CD4-positive, CD25-positive, alpha-beta regulatory T cell (primary cell): ENCODE measurements at regions not wholly inside any gene's neighbourhood (a gene's known extent, or its start where the extent isn't known, plus 50 kb on each side); places are given as distances from the start of the nearest gene placed in this dataset.

Experiments
- ATAC-seq, 2 donors: fragments of 150-1000 bp; cut with Tn5 transposase; one replicate each; pipeline ENCODE4 v1.10.0; 2021; ENCODE audit warnings: low read depth in 2 of 2, moderate number of reproducible peaks in 2 of 2, moderate library complexity in 1 of 2
- DNase-seq, 3 donors: peaks; one replicate each; pipeline versions ENCODE4 v3.0.0 to v3.0.0-alpha.2; 2012 to 2022; ENCODE audit warnings: mixed read lengths in 1 of 3
- H3K27ac ChIP-seq: one replicate; pipeline ENCODE4 v1.7.0; 2013; ENCODE audit warnings: mild to moderate bottlenecking, low read length; ENCODE audit not compliant: insufficient read depth, poor library complexity, severe bottlenecking
- H3K27me3 ChIP-seq: one replicate; pipeline ENCODE4 v1.7.0; 2013; ENCODE audit warnings: low read length; ENCODE audit not compliant: control insufficient read depth, insufficient read depth
- H3K36me3 ChIP-seq: one replicate; pipeline ENCODE4 v1.7.0; 2013; ENCODE audit warnings: mild to moderate bottlenecking, low read length, moderate library complexity; ENCODE audit not compliant: control insufficient read depth, insufficient read depth
- H3K4me1 ChIP-seq: 2 replicates; pipeline ENCODE4 v1.7.0; 2013; ENCODE audit warnings: mild to moderate bottlenecking, low read length; ENCODE audit not compliant: insufficient read depth, control insufficient read depth, poor library complexity, severe bottlenecking
- H3K4me3 ChIP-seq: one replicate; pipeline ENCODE4 v1.7.0; 2013; ENCODE audit warnings: low read depth, mild to moderate bottlenecking, low read length, moderate library complexity
- H3K9me3 ChIP-seq, 2 experiments: 1 replicate in 1 of 2; 2 replicates in 1 of 2; pipeline ENCODE4 v1.7.0; 2013; ENCODE audit warnings: low read length in 2 of 2, mild to moderate bottlenecking in 1 of 2, moderate library complexity in 1 of 2; ENCODE audit not compliant: control insufficient read depth in 2 of 2
- H3K27ac Mint-ChIP-seq, 3 donors: one replicate each; pipeline ENCODE4 v1.8.0; 2020 to 2022; ENCODE audit warnings: mild to moderate bottlenecking in 3 of 3, mixed read lengths in 3 of 3, moderate library complexity in 2 of 3
- H3K27me3 Mint-ChIP-seq: one replicate; pipeline ENCODE4 v1.8.0; 2022; ENCODE audit warnings: mild to moderate bottlenecking, mixed read lengths
- H3K36me3 Mint-ChIP-seq: one replicate; pipeline ENCODE4 v1.8.0; 2020; ENCODE audit warnings: mixed read lengths
- H3K4me1 Mint-ChIP-seq, 4 donors: one replicate each; pipeline ENCODE4 v1.8.0; 2020 to 2022; ENCODE audit warnings: mixed read lengths in 4 of 4, mild to moderate bottlenecking in 1 of 4
- H3K4me3 Mint-ChIP-seq, 4 donors: one replicate each; pipeline ENCODE4 v1.8.0; 2020 to 2022; ENCODE audit warnings: mild to moderate bottlenecking in 4 of 4, mixed read lengths in 4 of 4, moderate library complexity in 3 of 4
- H3K9me3 Mint-ChIP-seq, 7 donors: one replicate each; pipeline ENCODE4 v1.8.0; 2020 to 2022; ENCODE audit warnings: mixed read lengths in 7 of 7, mild to moderate bottlenecking in 3 of 7, moderate library complexity in 2 of 7

- DNase-seq (no peak), ATAC-seq (no peak)
- no peaks in the 10 kb centered on the region for H3K4me1 Mint-ChIP-seq
- no peak overlapping the region for H3K27ac Mint-ChIP-seq
- H3K36me3 Mint-ChIP-seq, result no peaks in the 10 kb centered on the region
- Histone ChIP-seq H3K9me3 (no peaks in the 10 kb centered on the region), H3K27me3 (no peaks in the 10 kb centered on the region), H3K4me1 (no peaks in the 10 kb centered on the region), H3K4me3 (no peak overlapping the region), H3K27ac (no peak overlapping the region), H3K36me3 (no peaks in the 10 kb centered on the region)
- no peaks in the 10 kb centered on the region for H3K27me3 Mint-ChIP-seq
- peaks cover 0 to 6% (median 2%) of the 10 kb centered on the region in 7 donors for H3K9me3 Mint-ChIP-seq
- H3K4me3 Mint-ChIP-seq, result no peak overlapping the region
Observed at GRCh38 chr10:108696792-108697477, 1226.4 kb downstream of the XPNPEP1 start.

GRCh38 chr10:108691126-108691525, 1232.2 kb downstream of the XPNPEP1 start:
- no peaks in the 10 kb centered on the region for H3K36me3 ChIP-seq
- H3K9me3 ChIP-seq, result no peaks in the 10 kb centered on the region
- DNase-seq (no peak), ATAC-seq (no peak)
- H3K27ac Mint-ChIP-seq, result no peak overlapping the region
- H3K4me3 Mint-ChIP-seq, result no peak overlapping the region
- no peaks in the 10 kb centered on the region for H3K4me1 Mint-ChIP-seq
- H3K27me3 ChIP-seq, result no peaks in the 10 kb centered on the region
- H3K36me3 Mint-ChIP-seq, result no peaks in the 10 kb centered on the region
- no peaks in the 10 kb centered on the region for H3K4me1 ChIP-seq
- peaks cover 0 to 11% (median 7%) of the 10 kb centered on the region in 7 donors for H3K9me3 Mint-ChIP-seq
- no peak overlapping the region for H3K4me3 ChIP-seq
- H3K27me3 Mint-ChIP-seq, result no peaks in the 10 kb centered on the region
- H3K27ac ChIP-seq, result no peak overlapping the region

GRCh38 chr10:108690530-108690929, 1232.8 kb downstream of the XPNPEP1 start:
- no peak overlapping the region for H3K4me3 Mint-ChIP-seq
- no peaks in the 10 kb centered on the region for H3K4me1 ChIP-seq
- no peaks in the 10 kb centered on the region for H3K36me3 ChIP-seq
- DNase-seq (no peak), ATAC-seq (no peak)
- no peaks in the 10 kb centered on the region for H3K9me3 ChIP-seq
- H3K27ac ChIP-seq, result no peak overlapping the region
- H3K4me1 Mint-ChIP-seq, result no peaks in the 10 kb centered on the region
- H3K27ac Mint-ChIP-seq, result no peak overlapping the region
- H3K4me3 ChIP-seq, result no peak overlapping the region
- no peaks in the 10 kb centered on the region for H3K27me3 ChIP-seq
- peaks cover 0 to 12% (median 8%) of the 10 kb centered on the region in 7 donors for H3K9me3 Mint-ChIP-seq
- H3K36me3 Mint-ChIP-seq, result no peaks in the 10 kb centered on the region
- no peaks in the 10 kb centered on the region for H3K27me3 Mint-ChIP-seq

- H3K9me3 Mint-ChIP-seq, result peaks cover 0 to 8% (median 5%) of the 10 kb centered on the region in 7 donors
- H3K27me3 Mint-ChIP-seq, result no peaks in the 10 kb centered on the region
- H3K27ac Mint-ChIP-seq, result peak overlapping the region in 1 of 3 donors; percentile 64
- Histone ChIP-seq H3K4me3 (no peak overlapping the region), H3K27me3 (no peaks in the 10 kb centered on the region), H3K36me3 (no peaks in the 10 kb centered on the region), H3K27ac (no peak overlapping the region), H3K4me1 (no peaks in the 10 kb centered on the region), H3K9me3 (no peaks in the 10 kb centered on the region)
- no peak for ATAC-seq
- H3K4me1 Mint-ChIP-seq, result no peaks in the 10 kb centered on the region
- no peaks in the 10 kb centered on the region for H3K36me3 Mint-ChIP-seq
- no peak overlapping the region for H3K4me3 Mint-ChIP-seq
- no peak for DNase-seq
Observed at GRCh38 chr10:108689891-108690290, 1233.4 kb downstream of the XPNPEP1 start.

GRCh38 chr10:108688314-108688713, 1235.0 kb downstream of the XPNPEP1 start:
- H3K9me3 Mint-ChIP-seq, result peaks cover 0 to 8% (median 5%) of the 10 kb centered on the region in 7 donors
- no peaks in the 10 kb centered on the region for H3K4me1 ChIP-seq
- no peaks in the 10 kb centered on the region for H3K36me3 Mint-ChIP-seq
- H3K4me3 ChIP-seq, result no peak overlapping the region
- H3K27me3 ChIP-seq, result no peaks in the 10 kb centered on the region
- H3K27ac Mint-ChIP-seq, result no peak overlapping the region
- H3K4me3 Mint-ChIP-seq, result no peak overlapping the region
- ATAC-seq (no peak), DNase-seq (no peak)
- H3K36me3 ChIP-seq, result no peaks in the 10 kb centered on the region
- H3K9me3 ChIP-seq, result no peaks in the 10 kb centered on the region
- H3K27ac ChIP-seq, result no peak overlapping the region
- peaks cover 4% of the 10 kb centered on the region for H3K27me3 Mint-ChIP-seq
- no peaks in the 10 kb centered on the region for H3K4me1 Mint-ChIP-seq

- Mint-ChIP-seq H3K27ac (no peak overlapping the region), H3K36me3 (no peaks in the 10 kb centered on the region), H3K9me3 (peaks cover 0 to 12% (median 7%) of the 10 kb centered on the region in 7 donors), H3K4me3 (no peak overlapping the region), H3K4me1 (no peaks in the 10 kb centered on the region), H3K27me3 (peaks cover 4% of the 10 kb centered on the region)
- Histone ChIP-seq H3K27ac (no peak overlapping the region), H3K4me1 (no peaks in the 10 kb centered on the region), H3K9me3 (no peaks in the 10 kb centered on the region), H3K27me3 (no peaks in the 10 kb centered on the region), H3K4me3 (no peak overlapping the region), H3K36me3 (no peaks in the 10 kb centered on the region)
- no peak for ATAC-seq
- DNase-seq, result no peak
Observed at GRCh38 chr10:108685863-108686531, 1237.3 kb downstream of the XPNPEP1 start.

- no peaks in the 10 kb centered on the region for H3K27me3 ChIP-seq
- ATAC-seq (no peak), DNase-seq (no peak)
- no peaks in the 10 kb centered on the region for H3K36me3 Mint-ChIP-seq
- no peaks in the 10 kb centered on the region for H3K4me1 ChIP-seq
- H3K4me3 ChIP-seq, result no peak overlapping the region
- H3K4me3 Mint-ChIP-seq, result no peak overlapping the region
- H3K27me3 Mint-ChIP-seq, result peaks cover 4% of the 10 kb centered on the region
- H3K9me3 ChIP-seq, result no peaks in the 10 kb centered on the region
- no peaks in the 10 kb centered on the region for H3K4me1 Mint-ChIP-seq
- no peak overlapping the region for H3K27ac Mint-ChIP-seq
- no peaks in the 10 kb centered on the region for H3K36me3 ChIP-seq
- H3K9me3 Mint-ChIP-seq, result peaks cover 0 to 10% (median 6%) of the 10 kb centered on the region in 7 donors
- no peak overlapping the region for H3K27ac ChIP-seq
Observed at GRCh38 chr10:108684431-108684830, 1238.9 kb downstream of the XPNPEP1 start.

- H3K36me3 Mint-ChIP-seq, result no peaks in the 10 kb centered on the region
- Histone ChIP-seq H3K27ac (no peak overlapping the region), H3K36me3 (no peaks in the 10 kb centered on the region), H3K4me1 (no peaks in the 10 kb centered on the region), H3K4me3 (no peak overlapping the region), H3K9me3 (no peaks in the 10 kb centered on the region), H3K27me3 (no peaks in the 10 kb centered on the region)
- H3K4me1 Mint-ChIP-seq, result no peaks in the 10 kb centered on the region
- H3K27me3 Mint-ChIP-seq, result no peaks in the 10 kb centered on the region
- no peak overlapping the region for H3K27ac Mint-ChIP-seq
- H3K4me3 Mint-ChIP-seq, result no peak overlapping the region
- ATAC-seq, result no peak
- DNase-seq, result no peak
- H3K9me3 Mint-ChIP-seq, result peaks cover 0 to 11% (median 3%) of the 10 kb centered on the region in 7 donors
Observed at GRCh38 chr10:108673741-108674140, 1249.6 kb downstream of the XPNPEP1 start.
